HG03095 (cell line): ENCODE measurements at regions not wholly inside any gene's neighbourhood (a gene's known extent, or its start where the extent isn't known, plus 50 kb on each side); places are given as distances from the start of the nearest gene placed in this dataset.

Source experiments
- ATAC-seq: cut with Tn5 transposase; IDR thresholded peaks from one replicate; pipeline ENCODE4 v1.9.1; 2021; ENCODE audit warnings: moderate library complexity; ENCODE audit not compliant: unreplicated experiment

GRCh38 chr9:19600538-19600937 is 188.3 kb downstream of the SLC24A2 start:
- no peak for ATAC-seq

- ATAC-seq = no peak
These were observed 189.9 kb downstream of the ACER2 start for GRCh38 chr9:19598722-19599121.

DNA sequence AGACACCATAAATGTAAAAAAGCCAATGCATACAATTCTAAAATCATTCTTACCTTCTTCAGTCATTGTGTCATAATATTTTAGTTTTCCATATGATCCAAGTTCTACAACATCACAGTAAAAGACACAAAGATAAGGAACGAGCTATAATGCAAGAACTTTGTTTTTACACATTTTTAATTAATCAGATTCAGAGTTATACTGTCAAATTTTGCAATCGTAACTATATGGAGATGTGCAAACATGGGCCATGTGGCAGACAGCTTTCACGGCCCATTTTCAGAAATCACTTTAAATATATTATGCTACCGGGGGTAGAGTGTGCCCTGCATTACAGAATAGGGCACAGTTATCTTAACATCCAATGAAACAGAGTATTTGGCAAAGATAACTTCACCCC is 188.4 kb downstream of the ACER2 start:
- ATAC-seq = no peak

DNA sequence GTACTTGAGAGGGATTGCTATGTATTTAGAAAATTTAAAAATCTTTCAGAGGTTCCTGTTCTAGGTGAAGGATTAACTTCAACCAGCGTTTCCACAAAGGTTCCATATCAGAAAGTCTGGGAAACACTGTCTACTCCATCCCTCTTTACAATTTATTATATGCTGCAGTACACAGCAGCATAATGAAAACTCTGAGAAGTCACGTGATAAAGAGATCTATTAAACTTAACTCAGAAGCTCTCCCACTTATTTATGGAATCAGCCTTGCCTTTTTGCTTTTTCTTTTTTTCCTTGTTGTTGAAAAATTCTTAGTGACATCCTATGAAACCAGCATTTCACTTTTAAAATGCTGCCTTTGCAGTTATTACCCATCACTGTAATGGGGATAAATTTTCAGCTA is 186.2 kb downstream of the ACER2 start:
- no peak for ATAC-seq

GRCh38 chr9:19587678-19588077 is 178.9 kb downstream of the ACER2 start:
- no peak for ATAC-seq

GRCh38 chr9:19583890-19584289 is 175.1 kb downstream of the ACER2 start:
- ATAC-seq = no peak

DNA sequence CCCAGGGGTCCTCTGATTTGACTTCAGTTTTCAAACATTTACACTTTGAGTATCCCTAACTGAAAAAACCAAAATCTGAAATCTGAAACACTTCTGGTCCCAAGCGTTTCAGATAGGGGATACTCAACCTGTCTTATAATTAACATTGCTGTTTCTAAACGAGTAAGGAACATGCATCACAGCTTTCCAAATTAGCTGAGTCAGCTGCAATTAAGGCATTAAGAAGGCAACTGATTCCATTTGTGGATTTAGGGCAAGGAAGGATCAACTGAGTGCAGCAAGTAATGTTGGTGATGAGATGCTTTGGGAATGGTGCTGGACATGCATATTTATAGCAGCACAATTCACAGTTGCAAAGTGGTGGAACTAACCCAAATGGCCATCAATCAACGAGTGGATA is 168.6 kb downstream of the ACER2 start:
- ATAC-seq = no peak

- no peak for ATAC-seq
These were observed 160.1 kb downstream of the ACER2 start for GRCh38 chr9:19568946-19569345.

- no peak for ATAC-seq
These were observed 155.7 kb downstream of the ACER2 start for GRCh38 chr9:19564396-19565061.

DNA sequence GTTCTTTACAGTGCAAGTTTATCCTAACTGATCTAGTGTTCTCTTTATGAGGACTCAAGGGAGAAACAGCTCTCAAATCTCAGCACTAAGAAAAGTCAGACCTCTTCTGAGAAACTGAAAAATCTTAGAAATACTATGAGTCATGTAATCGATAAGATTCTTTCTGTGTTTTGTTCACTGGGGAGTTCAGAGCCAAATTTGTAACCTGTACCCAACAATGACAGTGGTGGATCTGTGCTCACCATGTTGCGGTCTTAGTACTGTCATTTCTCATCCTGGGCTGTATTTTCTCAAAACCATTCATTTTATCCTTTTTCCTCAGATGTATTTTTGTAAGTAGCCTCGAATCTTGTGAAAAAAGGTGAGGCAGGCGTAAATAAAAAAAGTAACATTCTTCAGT is 146.4 kb downstream of the ACER2 start:
- no peak for ATAC-seq

GRCh38 chr9:19554529-19554928 is 145.7 kb downstream of the ACER2 start:
- no peak for ATAC-seq

DNA sequence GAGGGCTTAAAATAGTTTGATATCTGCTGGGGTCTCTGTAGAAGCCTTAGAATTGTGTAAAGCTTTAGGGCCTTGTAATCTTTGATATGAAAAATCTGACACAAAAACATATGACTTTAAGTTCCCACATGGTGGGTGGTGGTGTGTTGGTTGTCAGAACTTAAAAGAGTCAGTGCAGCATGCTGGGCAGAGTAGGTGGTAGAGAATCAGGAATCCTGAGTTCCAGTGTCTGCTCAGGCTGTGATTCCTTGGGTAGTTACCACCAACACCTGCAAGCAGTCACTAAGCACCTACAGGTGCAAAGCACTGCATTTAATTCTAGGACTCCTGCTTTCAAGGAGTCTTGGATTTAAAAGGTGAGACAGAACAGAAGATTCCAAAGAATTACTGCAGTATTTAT is 144.6 kb downstream of the ACER2 start:
- ATAC-seq = no peak

DNA sequence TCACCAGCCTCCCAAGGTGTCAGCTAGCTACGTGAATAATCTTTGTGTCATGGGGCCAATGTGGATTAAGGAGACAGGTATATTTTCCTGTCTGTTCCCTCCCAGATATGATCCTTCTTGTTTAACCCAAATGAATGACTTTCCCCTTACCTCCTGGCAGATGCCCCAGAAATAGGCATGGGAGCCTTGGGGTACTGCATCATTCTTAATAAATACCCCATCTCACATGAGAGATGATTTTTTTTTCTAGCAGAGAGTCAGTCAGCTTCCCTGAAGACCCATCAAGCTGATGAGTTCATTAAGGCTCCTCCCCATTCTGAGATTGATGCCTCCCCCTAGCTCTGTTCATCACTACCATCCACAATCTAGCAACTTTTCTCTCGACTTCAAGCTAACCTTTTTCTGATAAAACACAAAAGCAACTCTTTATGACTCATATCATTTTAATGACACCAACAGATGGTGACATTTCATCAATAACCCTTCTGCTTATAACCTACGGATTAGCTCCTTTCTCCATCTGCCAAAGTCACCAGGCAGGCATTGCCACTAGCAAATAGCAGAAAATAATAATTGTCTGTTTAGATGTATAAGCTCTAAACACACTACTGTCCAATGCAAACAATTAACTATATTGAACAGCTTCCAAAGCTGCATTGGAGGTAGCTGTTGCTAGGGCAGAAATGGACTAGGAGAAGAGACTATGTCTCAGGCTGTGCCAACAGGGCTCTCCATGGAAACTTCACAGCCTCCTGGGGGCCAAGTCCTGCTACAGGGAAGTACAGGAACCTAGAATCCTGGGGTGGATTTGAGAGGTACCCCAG is 143.7 kb downstream of the ACER2 start:
- ATAC-seq = no peak

GRCh38 chr9:19551124-19551929 is 142.5 kb downstream of the ACER2 start:
- ATAC-seq = peak; percentile 69

- no peak for ATAC-seq
These were observed 141.2 kb downstream of the ACER2 start for GRCh38 chr9:19550009-19550408.

DNA sequence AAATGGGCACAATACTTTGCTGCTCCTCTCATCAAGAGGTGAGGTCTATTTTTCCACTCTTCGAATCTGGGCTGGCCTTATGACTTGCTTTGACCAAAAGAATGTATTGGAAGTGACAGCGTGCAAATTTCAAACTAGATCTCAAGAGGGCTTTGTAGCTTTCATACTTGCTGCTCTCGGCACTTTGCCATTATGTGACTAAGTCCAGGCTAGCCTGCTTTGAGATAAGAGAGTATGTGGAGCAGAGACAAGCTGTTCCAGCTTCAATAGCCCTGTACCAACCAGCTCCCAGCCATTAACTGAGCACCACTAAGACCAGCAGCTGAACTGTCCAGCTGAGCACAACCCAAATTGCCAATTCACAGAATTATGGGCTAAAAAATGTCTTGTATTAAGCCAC is 124.6 kb downstream of the ACER2 start:
- no peak for ATAC-seq

- no peak for ATAC-seq
These were observed 118.9 kb downstream of the ACER2 start for GRCh38 chr9:19527663-19528062.

DNA sequence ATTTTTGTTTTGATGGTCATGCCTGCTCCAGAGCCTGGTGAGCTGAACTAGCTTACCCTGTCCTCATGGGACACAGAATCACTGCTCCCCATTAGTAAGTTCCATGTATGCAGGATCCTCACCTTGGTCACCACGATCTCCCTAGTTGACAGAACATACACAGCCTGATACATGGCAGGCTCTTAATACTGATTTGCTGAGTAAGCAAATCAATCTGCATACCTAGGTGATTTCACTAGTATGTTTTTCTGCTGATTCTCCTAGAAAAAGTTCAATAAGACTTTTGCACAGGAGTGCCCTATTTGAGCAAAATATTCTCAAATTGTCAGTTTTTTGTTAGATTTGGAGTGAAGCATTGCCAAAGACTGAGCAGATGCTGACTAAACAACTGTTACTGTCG is 113.7 kb downstream of the ACER2 start:
- no peak for ATAC-seq

DNA sequence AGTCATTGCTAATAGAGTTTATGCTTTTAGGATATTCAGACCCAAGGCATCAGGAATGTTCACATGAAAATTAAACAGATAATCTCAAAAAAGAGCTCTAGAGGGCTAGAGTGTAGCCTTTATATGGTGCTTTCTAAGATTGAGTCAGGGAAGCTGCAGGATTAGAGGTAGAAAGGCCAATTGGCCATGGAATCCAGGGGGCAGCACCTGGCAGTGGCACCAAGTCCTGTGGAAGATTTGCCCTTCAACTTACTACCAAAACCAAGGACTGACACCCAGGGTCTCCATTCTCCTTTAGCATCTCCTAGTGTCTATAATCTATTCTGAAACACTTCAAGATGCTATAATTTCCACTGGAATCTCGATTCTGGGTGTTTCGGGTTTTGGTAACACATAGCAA is 112.4 kb downstream of the ACER2 start:
- no peak for ATAC-seq

DNA sequence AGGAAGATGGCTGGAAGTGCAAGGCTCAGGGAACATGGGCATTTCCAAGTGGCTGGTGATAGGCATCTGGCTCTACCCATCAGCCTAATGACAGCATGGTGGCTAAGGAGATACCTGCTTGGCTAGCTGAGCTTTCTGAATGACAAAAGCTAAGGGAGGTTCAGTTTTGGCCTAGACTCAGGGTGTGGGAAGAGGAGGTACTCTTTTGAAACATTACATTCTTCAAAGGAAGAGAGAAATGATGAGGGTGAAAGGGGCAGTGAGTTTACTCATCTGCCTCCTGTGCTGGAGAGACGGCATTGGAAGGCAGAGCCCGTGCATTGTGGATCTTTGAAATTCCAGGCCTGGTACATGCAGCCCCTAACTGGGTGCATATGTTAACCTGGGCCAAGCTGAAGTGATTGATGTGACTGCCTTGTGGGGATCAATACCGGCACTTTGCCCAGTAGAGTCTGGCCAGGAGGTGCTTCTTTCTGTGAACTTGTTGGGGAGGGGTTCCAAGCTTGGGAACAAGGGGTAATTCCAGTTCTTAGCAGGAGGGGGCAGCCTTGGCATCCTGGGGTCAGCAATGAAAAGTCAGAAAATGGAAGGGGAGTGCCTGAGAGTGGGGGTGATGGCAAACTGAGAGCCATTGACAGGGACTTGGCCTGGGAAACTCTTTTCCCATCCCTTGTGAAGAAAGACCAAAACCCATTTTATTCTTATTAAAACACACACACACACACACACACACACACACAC is 108.6 kb downstream of the ACER2 start:
- ATAC-seq = no peak

GRCh38 chr9:19516348-19516747 is 107.5 kb downstream of the ACER2 start:
- ATAC-seq = no peak
